IMR-90 (cell line): ENCODE measurements at regions not wholly inside any gene's neighbourhood (a gene's known extent, or its start where the extent isn't known, plus 50 kb on each side); places are given as distances from the start of the nearest gene placed in this dataset.
"Not testable (repeated sequence)": the region's sequence is repeated elsewhere in the genome, so short reads cannot be mapped to it uniquely, and the experiment has no call there.

Source experiments
- BHLHE40 ChIP-seq: fragments of 150-350 bp; IDR thresholded peaks from 2 replicates; pipeline ENCODE4 v1.6.1; 2016; ENCODE audit warnings: mild to moderate bottlenecking, low read depth, low read length
- CEBPB ChIP-seq: IDR thresholded peaks from 2 replicates; pipeline ENCODE4 v1.6.1; 2012; ENCODE audit warnings: low read depth, low read length, improper control_type of control experiment
- CHD1 ChIP-seq: IDR thresholded peaks from 2 replicates; pipeline ENCODE4 v1.6.1; 2012; ENCODE audit warnings: low read depth, low read length, improper control_type of control experiment
- FOS ChIP-seq: fragments of 150-350 bp; IDR thresholded peaks from 2 replicates; pipeline ENCODE4 v1.6.1; 2016; ENCODE audit warnings: low read depth, low read length
- MAZ ChIP-seq: IDR thresholded peaks from 2 replicates; pipeline ENCODE4 v1.6.1; 2012; ENCODE audit warnings: low read depth, mild to moderate bottlenecking, low read length, improper control_type of control experiment, moderate library complexity, borderline replicate concordance
- MXI1 ChIP-seq: IDR thresholded peaks from 2 replicates; pipeline ENCODE4 v1.6.1; 2012; ENCODE audit warnings: low read depth, mild to moderate bottlenecking, low read length, moderate library complexity, borderline replicate concordance
- POLR2A ChIP-seq: IDR thresholded peaks from 2 replicates; pipeline ENCODE4 v1.6.1; 2012; ENCODE audit warnings: mild to moderate bottlenecking, low read depth, low read length
- RAD21 ChIP-seq: IDR thresholded peaks from 2 replicates; pipeline ENCODE4 v1.6.1; 2012; ENCODE audit warnings: low read length, improper control_type of control experiment
- RCOR1 ChIP-seq: IDR thresholded peaks from 2 replicates; pipeline ENCODE4 v1.6.1; 2012; ENCODE audit warnings: mild to moderate bottlenecking, low read length, improper control_type of control experiment; ENCODE audit not compliant: insufficient replicate concordance
- RFX5 ChIP-seq: IDR thresholded peaks from 2 replicates; pipeline ENCODE4 v1.8.0; 2012; ENCODE audit warnings: low read depth, mild to moderate bottlenecking, low read length, moderate library complexity
- SMC3 ChIP-seq: fragments of 150-350 bp; IDR thresholded peaks from 2 replicates; pipeline ENCODE4 v1.6.1; 2016; ENCODE audit warnings: low read depth, mild to moderate bottlenecking, antibody characterized with exemption, low read length, moderate library complexity
- TF ChIP-seq, protein P1 (sequence below): conservative IDR thresholded peaks from 2 replicates; pipeline ENCODE4 v1.5.1; 2012; ENCODE audit warnings: mild to moderate bottlenecking, low read depth, low read length, improper control_type of control experiment
- TF ChIP-seq, protein P2 (sequence below): fragments of 150-350 bp; IDR thresholded peaks from 2 replicates; pipeline ENCODE4 v1.6.1; 2016; ENCODE audit warnings: low read depth, mild to moderate bottlenecking, low read length, moderate library complexity, borderline replicate concordance
- TF ChIP-seq, protein P3 (sequence below): fragments of 150-350 bp; IDR thresholded peaks from 2 replicates; pipeline ENCODE4 v1.6.1; 2017; ENCODE audit warnings: mild to moderate bottlenecking, antibody characterized with exemption, low read length, low read depth

DNA sequence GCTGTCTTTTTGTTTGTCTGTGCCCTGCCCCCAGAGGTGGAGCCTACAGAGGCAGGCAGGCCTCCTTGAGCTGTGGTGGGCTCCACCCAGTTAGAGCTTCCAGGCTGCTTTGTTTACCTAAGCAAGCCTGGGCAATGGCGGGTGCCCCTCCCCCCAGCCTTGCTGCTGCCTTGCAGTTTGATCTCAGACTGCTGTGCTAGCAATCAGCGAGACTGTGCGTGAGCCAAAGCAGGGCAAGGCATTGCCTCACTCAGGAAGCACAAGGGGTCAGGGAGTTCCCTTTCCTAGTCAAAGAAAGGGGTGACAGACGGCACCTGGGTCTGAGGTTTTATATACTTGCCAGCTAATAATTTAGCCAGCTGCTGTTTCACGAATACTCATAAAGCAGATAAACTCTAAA is 852.0 kb upstream of the SLITRK6 start:
- TF ChIP-seq POLR2A, CEBPB, SMC3, MAZ, FOS, CHD1, MXI1, BHLHE40, RAD21, RFX5, RCOR1: not testable (repeated sequence)
- TF ChIP-seq, protein P1, sequence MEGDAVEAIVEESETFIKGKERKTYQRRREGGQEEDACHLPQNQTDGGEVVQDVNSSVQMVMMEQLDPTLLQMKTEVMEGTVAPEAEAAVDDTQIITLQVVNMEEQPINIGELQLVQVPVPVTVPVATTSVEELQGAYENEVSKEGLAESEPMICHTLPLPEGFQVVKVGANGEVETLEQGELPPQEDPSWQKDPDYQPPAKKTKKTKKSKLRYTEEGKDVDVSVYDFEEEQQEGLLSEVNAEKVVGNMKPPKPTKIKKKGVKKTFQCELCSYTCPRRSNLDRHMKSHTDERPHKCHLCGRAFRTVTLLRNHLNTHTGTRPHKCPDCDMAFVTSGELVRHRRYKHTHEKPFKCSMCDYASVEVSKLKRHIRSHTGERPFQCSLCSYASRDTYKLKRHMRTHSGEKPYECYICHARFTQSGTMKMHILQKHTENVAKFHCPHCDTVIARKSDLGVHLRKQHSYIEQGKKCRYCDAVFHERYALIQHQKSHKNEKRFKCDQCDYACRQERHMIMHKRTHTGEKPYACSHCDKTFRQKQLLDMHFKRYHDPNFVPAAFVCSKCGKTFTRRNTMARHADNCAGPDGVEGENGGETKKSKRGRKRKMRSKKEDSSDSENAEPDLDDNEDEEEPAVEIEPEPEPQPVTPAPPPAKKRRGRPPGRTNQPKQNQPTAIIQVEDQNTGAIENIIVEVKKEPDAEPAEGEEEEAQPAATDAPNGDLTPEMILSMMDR = not testable (repeated sequence)
- TF ChIP-seq, protein P2, sequence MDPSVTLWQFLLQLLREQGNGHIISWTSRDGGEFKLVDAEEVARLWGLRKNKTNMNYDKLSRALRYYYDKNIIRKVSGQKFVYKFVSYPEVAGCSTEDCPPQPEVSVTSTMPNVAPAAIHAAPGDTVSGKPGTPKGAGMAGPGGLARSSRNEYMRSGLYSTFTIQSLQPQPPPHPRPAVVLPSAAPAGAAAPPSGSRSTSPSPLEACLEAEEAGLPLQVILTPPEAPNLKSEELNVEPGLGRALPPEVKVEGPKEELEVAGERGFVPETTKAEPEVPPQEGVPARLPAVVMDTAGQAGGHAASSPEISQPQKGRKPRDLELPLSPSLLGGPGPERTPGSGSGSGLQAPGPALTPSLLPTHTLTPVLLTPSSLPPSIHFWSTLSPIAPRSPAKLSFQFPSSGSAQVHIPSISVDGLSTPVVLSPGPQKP = not testable (repeated sequence)
- TF ChIP-seq, protein P3, sequence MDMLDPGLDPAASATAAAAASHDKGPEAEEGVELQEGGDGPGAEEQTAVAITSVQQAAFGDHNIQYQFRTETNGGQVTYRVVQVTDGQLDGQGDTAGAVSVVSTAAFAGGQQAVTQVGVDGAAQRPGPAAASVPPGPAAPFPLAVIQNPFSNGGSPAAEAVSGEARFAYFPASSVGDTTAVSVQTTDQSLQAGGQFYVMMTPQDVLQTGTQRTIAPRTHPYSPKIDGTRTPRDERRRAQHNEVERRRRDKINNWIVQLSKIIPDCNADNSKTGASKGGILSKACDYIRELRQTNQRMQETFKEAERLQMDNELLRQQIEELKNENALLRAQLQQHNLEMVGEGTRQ = not testable (repeated sequence)
